ENCODE measurements at regions not wholly inside any gene's neighbourhood (a gene's known extent, or its start where the extent isn't known, plus 50 kb on each side); places are given as distances from the start of the nearest gene placed in this dataset.

GRCh38 chr10:91127341-91128082, 93.0 kb upstream of the PCGF5 start:
- no peak overlapping the region for H3K27ac ChIP-seq
- TF ChIP-seq EP300 (IDR thresholded peaks at IDR 0.05): no peak
- no peak for TF ChIP-seq CTCF (IDR thresholded peaks at IDR 0.05)
- TF ChIP-seq POLR2A (IDR thresholded peaks at IDR 0.05): no peak
- H3K36me3 ChIP-seq: no peaks in the 10 kb centered on the region
- no peak overlapping the region for H3K4me3 ChIP-seq
- 65 to 67% (median 65%) methylated on average over 3 of the region's 3 CpGs for WGBS, 3 donors
- DNase-seq: no peak
- intact Hi-C loops (cut with DNase I): no loop called here
- no peaks in the 10 kb centered on the region for H3K9me3 ChIP-seq
- no peaks in the 10 kb centered on the region for H3K27me3 ChIP-seq
- H3K4me1 ChIP-seq (ENCODE audit: insufficient read depth): no peaks in the 10 kb centered on the region

- Histone ChIP-seq H3K27ac (no peak overlapping the region), H3K4me1 (ENCODE audit: insufficient read depth) (no peaks in the 10 kb centered on the region), H3K27me3 (no peaks in the 10 kb centered on the region), H3K4me3 (no peak overlapping the region), H3K9me3 (no peaks in the 10 kb centered on the region), H3K36me3 (no peaks in the 10 kb centered on the region)
- intact Hi-C loops (cut with DNase I): no loop called here
- WGBS, 3 donors: 70 to 74% (median 73%) methylated on average over 7 of the region's 7 CpGs
- DNase-seq: no peak
- no peak for TF ChIP-seq CTCF (IDR thresholded peaks at IDR 0.05)
- TF ChIP-seq EP300 (IDR thresholded peaks at IDR 0.05): no peak
- no peak for TF ChIP-seq POLR2A (IDR thresholded peaks at IDR 0.05)
Measured at GRCh38 chr10:91135113-91135512, 85.3 kb upstream of the PCGF5 start.

GRCh38 chr10:91137011-91137643, 83.3 kb upstream of the PCGF5 start:
- TF ChIP-seq CTCF (IDR thresholded peaks at IDR 0.05) (no peak), POLR2A (IDR thresholded peaks at IDR 0.05) (no peak), EP300 (IDR thresholded peaks at IDR 0.05) (no peak)
- no peaks in the 10 kb centered on the region for H3K27me3 ChIP-seq
- H3K4me1 ChIP-seq (ENCODE audit: insufficient read depth): no peaks in the 10 kb centered on the region
- intact Hi-C loops (cut with DNase I): no loop called here
- no peak for DNase-seq
- no peaks in the 10 kb centered on the region for H3K9me3 ChIP-seq
- no peak overlapping the region for H3K4me3 ChIP-seq
- H3K36me3 ChIP-seq: no peaks in the 10 kb centered on the region
- H3K27ac ChIP-seq: no peak overlapping the region
- WGBS, 3 donors: 95 to 97% (median 95%) methylated on average over 6 of the region's 6 CpGs

- intact Hi-C loops (cut with DNase I): no loop called here
- 49 to 64% (median 62%) methylated on average over 1 of the region's 1 CpG for WGBS, 3 donors
- no peaks in the 10 kb centered on the region for H3K27me3 ChIP-seq
- H3K4me1 ChIP-seq (ENCODE audit: insufficient read depth): no peaks in the 10 kb centered on the region
- H3K9me3 ChIP-seq: no peaks in the 10 kb centered on the region
- no peak overlapping the region for H3K27ac ChIP-seq
- no peak for DNase-seq
- H3K36me3 ChIP-seq: no peaks in the 10 kb centered on the region
- H3K4me3 ChIP-seq: no peak overlapping the region
- no peak for TF ChIP-seq EP300 (IDR thresholded peaks at IDR 0.05)
- TF ChIP-seq POLR2A (IDR thresholded peaks at IDR 0.05): no peak
- TF ChIP-seq CTCF (IDR thresholded peaks at IDR 0.05): no peak
Measured at GRCh38 chr10:91137822-91138221, 82.6 kb upstream of the PCGF5 start.

Data from ovary (tissue), 7 donors.